Fibroblast of villous mesenchyme (primary cell): ENCODE measurements at regions not wholly inside any gene's neighbourhood (a gene's known extent, or its start where the extent isn't known, plus 50 kb on each side); places are given as distances from the start of the nearest gene placed in this dataset.

Experiments used
- DNase-seq: peaks from one replicate; pipeline ENCODE4 v3.0.0-alpha.2; 2010; ENCODE audit warnings: low read depth
- H3K4me3 ChIP-seq: 2 replicates; pipeline ENCODE4 v1.5.1; 2011; ENCODE audit warnings: low read depth, mild to moderate bottlenecking, low read length
- CTCF ChIP-seq: IDR thresholded peaks from 2 replicates; pipeline ENCODE4 v1.5.1; 2012; ENCODE audit warnings: low read depth, mild to moderate bottlenecking, low read length; ENCODE audit not compliant: insufficient read depth

- DNase-seq, result no peak
- TF ChIP-seq CTCF, result no peak
- H3K4me3 ChIP-seq, result no peak overlapping the region
Measured at GRCh38 chr1:78787544-78787943, 137.9 kb downstream of the IFI44 start.

GRCh38 chr1:78790174-78790573 is 140.5 kb downstream of the IFI44 start:
- DNase-seq, result peak; percentile 72
- H3K4me3 ChIP-seq, result no peak overlapping the region
- TF ChIP-seq CTCF, result no peak

- no peak overlapping the region for H3K4me3 ChIP-seq
- peak; percentile 48 for DNase-seq
- TF ChIP-seq CTCF, result no peak
Measured at GRCh38 chr1:78792756-78793155, 143.1 kb downstream of the IFI44 start.

GRCh38 chr1:78797108-78797781 is 147.6 kb downstream of the IFI44 start:
- no peak for TF ChIP-seq CTCF
- no peak for DNase-seq
- no peak overlapping the region for H3K4me3 ChIP-seq

GRCh38 chr1:78799926-78800325 is 150.3 kb downstream of the IFI44 start:
- no peak overlapping the region for H3K4me3 ChIP-seq
- DNase-seq, result no peak

GRCh38 chr1:78814176-78814575 is 164.5 kb downstream of the IFI44 start:
- no peak for TF ChIP-seq CTCF
- H3K4me3 ChIP-seq, result no peak overlapping the region
- DNase-seq, result no peak

More at GRCh38 chr1:78799926-78800325, 150.3 kb downstream of the IFI44 start:
- TF ChIP-seq CTCF, result no peak

- H3K4me3 ChIP-seq, result no peak overlapping the region
- DNase-seq, result no peak
- TF ChIP-seq CTCF, result no peak
Measured at GRCh38 chr1:78825561-78825960, 175.9 kb downstream of the IFI44 start.
